MV-4-11 (cell line): ENCODE measurements at regions not wholly inside any gene's neighbourhood (a gene's known extent, or its start where the extent isn't known, plus 50 kb on each side); places are given as distances from the start of the nearest gene placed in this dataset.
A peak's percentile ranks its signal among the peaks of the same experiment; 100 is the strongest.

Experiments used
- DNase-seq: peaks from one replicate; lab custom pipeline; 2025; lab: John Stamatoyannopoulos, UW

GRCh38 chr1:108082738-108083562, 117.2 kb downstream of the SLC25A24 start:
- peak; percentile 46 for DNase-seq

- no peak for DNase-seq
Observed at GRCh38 chr1:108082001-108082400, 117.0 kb upstream of the VAV3 start.

- DNase-seq: no peak
Observed at GRCh38 chr1:108080448-108080847, 115.5 kb upstream of the VAV3 start.

GRCh38 chr1:108079440-108080025, 114.6 kb upstream of the VAV3 start:
- DNase-seq: no peak

GRCh38 chr1:108077991-108078390, 113.0 kb upstream of the VAV3 start:
- peak; percentile 9 for DNase-seq

GRCh38 chr1:108075055-108075454, 110.1 kb upstream of the VAV3 start:
- DNase-seq: peak; percentile 97

GRCh38 chr1:108072776-108073175, 107.8 kb upstream of the VAV3 start:
- DNase-seq: peak; percentile 30

GRCh38 chr1:108072212-108072611, 107.2 kb upstream of the VAV3 start:
- DNase-seq: peak; percentile 58

- peak; percentile 49 for DNase-seq
Observed at GRCh38 chr1:108071601-108072000, 106.6 kb upstream of the VAV3 start.

- peak; percentile 61 for DNase-seq
Observed at GRCh38 chr1:108070662-108071061, 105.7 kb upstream of the VAV3 start.

GRCh38 chr1:108067884-108068540, 103.0 kb upstream of the VAV3 start:
- peak; percentile 42 for DNase-seq

- DNase-seq: no peak
Observed at GRCh38 chr1:108066808-108067207, 101.8 kb upstream of the VAV3 start.

- DNase-seq: no peak
Observed at GRCh38 chr1:108064255-108064654, 99.3 kb upstream of the VAV3 start.

GRCh38 chr1:108063703-108064102, 98.7 kb upstream of the VAV3 start:
- peak; percentile 99 for DNase-seq

- DNase-seq: peak; percentile 15
Observed at GRCh38 chr1:108059945-108060344, 95.0 kb upstream of the VAV3 start.

- peak; percentile 78 for DNase-seq
Observed at GRCh38 chr1:108057541-108057940, 92.6 kb upstream of the VAV3 start.

GRCh38 chr1:108056436-108056990, 91.5 kb upstream of the VAV3 start:
- no peak for DNase-seq

GRCh38 chr1:108055387-108055786, 90.4 kb upstream of the VAV3 start:
- no peak for DNase-seq

- DNase-seq: no peak
Observed at GRCh38 chr1:108054396-108054795, 89.4 kb upstream of the VAV3 start.

GRCh38 chr1:108053270-108054013, 88.5 kb upstream of the VAV3 start:
- peak; percentile 68 for DNase-seq

GRCh38 chr1:108051631-108052377, 86.8 kb upstream of the VAV3 start:
- no peak for DNase-seq
